ENCODE measurements at regions not wholly inside any gene's neighbourhood (a gene's known extent, or its start where the extent isn't known, plus 50 kb on each side); places are given as distances from the start of the nearest gene placed in this dataset.
A peak's percentile ranks its signal among the peaks of the same experiment; 100 is the strongest.

- DNase-seq (ENCODE audit: extremely low read depth, low read depth): no peak
Measured at GRCh38 chr12:92089559-92089958, 56.1 kb downstream of the BTG1 start.

GRCh38 chr12:92088805-92089204, 56.8 kb downstream of the BTG1 start:
- DNase-seq (ENCODE audit: extremely low read depth, low read depth): no peak

- DNase-seq (ENCODE audit: extremely low read depth, low read depth): no peak
Measured at GRCh38 chr12:92085736-92086040, 60.0 kb downstream of the BTG1 start.

- DNase-seq (ENCODE audit: extremely low read depth, low read depth): no peak
Measured at GRCh38 chr12:92085040-92085735, 60.5 kb downstream of the BTG1 start.

- DNase-seq (ENCODE audit: extremely low read depth, low read depth): no peak
Measured at GRCh38 chr12:92080911-92081285, 64.7 kb downstream of the BTG1 start.

- no peak for DNase-seq (ENCODE audit: extremely low read depth, low read depth)
Measured at GRCh38 chr12:92079054-92079385, 66.6 kb downstream of the BTG1 start.

- peak; percentile 95 for DNase-seq (ENCODE audit: extremely low read depth, low read depth)
Measured at GRCh38 chr12:92078167-92079053, 67.2 kb downstream of the BTG1 start.

GRCh38 chr12:92077530-92077929, 68.1 kb downstream of the BTG1 start:
- DNase-seq (ENCODE audit: extremely low read depth, low read depth): no peak

- no peak for DNase-seq (ENCODE audit: extremely low read depth, low read depth)
Measured at GRCh38 chr12:92076101-92076500, 69.5 kb downstream of the BTG1 start.

- no peak for DNase-seq (ENCODE audit: extremely low read depth, low read depth)
Measured at GRCh38 chr12:92075425-92075914, 70.2 kb downstream of the BTG1 start.

GRCh38 chr12:92074889-92075288, 70.8 kb downstream of the BTG1 start:
- no peak for DNase-seq (ENCODE audit: extremely low read depth, low read depth)

- no peak for DNase-seq (ENCODE audit: extremely low read depth, low read depth)
Measured at GRCh38 chr12:92073094-92073493, 72.6 kb downstream of the BTG1 start.

- no peak for DNase-seq (ENCODE audit: extremely low read depth, low read depth)
Measured at GRCh38 chr12:92072112-92072511, 73.5 kb downstream of the BTG1 start.

GRCh38 chr12:92070864-92071445, 74.7 kb downstream of the BTG1 start:
- DNase-seq (ENCODE audit: extremely low read depth, low read depth): peak; percentile 89

GRCh38 chr12:92070054-92070863, 75.4 kb downstream of the BTG1 start:
- no peak for DNase-seq (ENCODE audit: extremely low read depth, low read depth)

- DNase-seq (ENCODE audit: extremely low read depth, low read depth): no peak
Measured at GRCh38 chr12:92068459-92068858, 77.2 kb downstream of the BTG1 start.

- no peak for DNase-seq (ENCODE audit: extremely low read depth, low read depth)
Measured at GRCh38 chr12:92065639-92066038, 80.0 kb downstream of the BTG1 start.

- no peak for DNase-seq (ENCODE audit: extremely low read depth, low read depth)
Measured at GRCh38 chr12:92065018-92065499, 80.6 kb downstream of the BTG1 start.

- DNase-seq (ENCODE audit: extremely low read depth, low read depth): no peak
Measured at GRCh38 chr12:92064422-92064821, 81.2 kb downstream of the BTG1 start.

GRCh38 chr12:92063641-92064040, 82.0 kb downstream of the BTG1 start:
- no peak for DNase-seq (ENCODE audit: extremely low read depth, low read depth)

Measured in NCI-H460 (cell line).